Keratinocyte (primary cell): ENCODE measurements at regions not wholly inside any gene's neighbourhood (a gene's known extent, or its start where the extent isn't known, plus 50 kb on each side); places are given as distances from the start of the nearest gene placed in this dataset.

Experiments
- DNase-seq: peaks from one replicate; pipeline ENCODE4 v3.0.0-alpha.2; 2011; ENCODE audit warnings: low read depth, missing footprints, low spot score
- FAIRE-seq: peaks from 2 replicates; lab custom pipeline; 2011; peaks lifted over from hg19 to GRCh38; lab: Jason Lieb, UNC
- H2AFZ ChIP-seq: 2 replicates; pipeline ENCODE4 v1.6.0; 2012; ENCODE audit warnings: low read length, control low read depth, inconsistent platforms; ENCODE audit not compliant: control insufficient read depth
- H3K27ac ChIP-seq: 2 replicates; pipeline ENCODE4 v1.5.1; 2011; ENCODE audit warnings: low read length; ENCODE audit not compliant: control insufficient read depth, insufficient read depth
- H3K27me3 ChIP-seq: 3 replicates; pipeline ENCODE4 v1.6.0; 2011; ENCODE audit warnings: low read length; ENCODE audit not compliant: control insufficient read depth, insufficient read depth; ENCODE audit errors: extremely low read depth
- H3K36me3 ChIP-seq, 2 experiments: 2 replicates in 1 of 2; 3 replicates in 1 of 2; pipeline ENCODE4 v1.5.1; 2011; ENCODE audit warnings: low read length in 2 of 2, mild to moderate bottlenecking in 1 of 2; ENCODE audit not compliant: control insufficient read depth in 2 of 2, insufficient read depth in 2 of 2; ENCODE audit errors: extremely low read depth in 1 of 2
- H3K4me1 ChIP-seq: 3 replicates; pipeline ENCODE4 v1.5.1; 2011; ENCODE audit warnings: low read length; ENCODE audit not compliant: control insufficient read depth, insufficient read depth; ENCODE audit errors: extremely low read depth
- H3K4me2 ChIP-seq: 3 replicates; pipeline ENCODE4 v1.6.0; 2011; ENCODE audit warnings: low read depth, low read length; ENCODE audit not compliant: control insufficient read depth, insufficient read depth; ENCODE audit errors: extremely low read depth
- H3K4me3 ChIP-seq, 3 experiments: fragments of 200-600 bp in 1 of 3; sonication (generic) in 1 of 3; 2 replicates in 2 of 3; 3 replicates in 1 of 3; pipeline ENCODE4 v1.5.1; 2011 to 2016; ENCODE audit warnings: low read length in 3 of 3, mild to moderate bottlenecking in 3 of 3, control low read depth in 2 of 3, inconsistent platforms in 1 of 3, low read depth in 1 of 3, mixed read lengths in 1 of 3, mixed run types in 1 of 3, moderate library complexity in 1 of 3; ENCODE audit not compliant: control insufficient read depth in 2 of 3, insufficient read depth in 2 of 3; ENCODE audit errors: extremely low read depth in 1 of 3
- H3K79me2 ChIP-seq: 2 replicates; pipeline ENCODE4 v1.6.0; 2012; ENCODE audit warnings: low read length; ENCODE audit not compliant: control insufficient read depth, insufficient read depth
- H3K9ac ChIP-seq: 3 replicates; pipeline ENCODE4 v1.6.0; 2011; ENCODE audit warnings: low read length; ENCODE audit not compliant: control insufficient read depth, insufficient read depth; ENCODE audit errors: extremely low read depth
- H3K9me1 ChIP-seq: 3 replicates; pipeline ENCODE4 v1.6.0; 2011; ENCODE audit warnings: low read length; ENCODE audit not compliant: control insufficient read depth, insufficient read depth; ENCODE audit errors: extremely low read depth
- H3K9me3 ChIP-seq: 2 replicates; pipeline ENCODE4 v1.5.1; 2012; ENCODE audit warnings: low read depth, low read length; ENCODE audit not compliant: control insufficient read depth
- H4K20me1 ChIP-seq: 3 replicates; pipeline ENCODE4 v1.6.0; 2011; ENCODE audit warnings: low read length; ENCODE audit not compliant: control insufficient read depth, insufficient read depth; ENCODE audit errors: extremely low read depth
- CTCF ChIP-seq, 3 experiments: IDR thresholded peaks in 1 of 3; conservative IDR thresholded peaks in 1 of 3; optimal IDR thresholded peaks in 1 of 3; 2 replicates in 2 of 3; 3 replicates in 1 of 3; pipeline versions ENCODE3 to v1.5.1; 2011; ENCODE audit warnings: low read length in 3 of 3, mild to moderate bottlenecking in 3 of 3, moderate library complexity in 2 of 3, control low read depth in 1 of 3, inconsistent platforms in 1 of 3; ENCODE audit not compliant: insufficient read depth in 2 of 3; ENCODE audit errors: extremely low read depth in 1 of 3
- EZH2 ChIP-seq: IDR thresholded peaks from one replicate; pipeline ENCODE4 v1.6.1; 2012; ENCODE audit warnings: inconsistent platforms, mild to moderate bottlenecking, low read length, moderate library complexity
- dilution Hi-C: fragments of 300-500 bp; cut with MboI; formaldehyde crosslinking; loops from one replicate; pipeline ENCODE4 v1.7.0; 2020; ENCODE audit warnings: low sequenced_read_pairs; ENCODE audit not compliant: extremely low pct_ligation_motif_present

- DNase-seq, result no peak
- dilution Hi-C loops, result no loop called here
- Histone ChIP-seq H3K4me3 (no peak overlapping the region), H3K4me2 (no peak overlapping the region), H3K9ac (no peak overlapping the region), H2AFZ (no peak overlapping the region), H3K27ac (no peak overlapping the region), H3K27me3 (no peaks in the 10 kb centered on the region), H3K9me3 (no peaks in the 10 kb centered on the region), H3K79me2 (no peaks in the 10 kb centered on the region), H3K36me3 (no peaks in the 10 kb centered on the region), H3K9me1 (no peaks in the 10 kb centered on the region), H4K20me1 (no peaks in the 10 kb centered on the region), H3K4me1 (no peaks in the 10 kb centered on the region)
- no peak for FAIRE-seq
- no peak for TF ChIP-seq EZH2
- TF ChIP-seq CTCF (optimal IDR thresholded peaks at IDR 0.05 in 1 of 3, IDR thresholded peaks at IDR 0.05 in 1 of 3, conservative IDR thresholded peaks at IDR 0.05 in 1 of 3; ENCODE audit: extremely low read depth in 1 of 3, insufficient read depth in 2 of 3, low read length in 3 of 3), result no peak
These were observed 785.2 kb upstream of the POU3F3 start for GRCh38 chr2:104068665-104069064.

GRCh38 chr2:104077573-104077972 is 776.3 kb upstream of the POU3F3 start:
- Histone ChIP-seq H3K27me3 (no peaks in the 10 kb centered on the region), H3K9me3 (peaks cover 5% of the 10 kb centered on the region), H3K9me1 (no peaks in the 10 kb centered on the region), H3K27ac (no peak overlapping the region), H3K36me3 (no peaks in the 10 kb centered on the region), H3K4me2 (no peak overlapping the region), H3K4me1 (no peaks in the 10 kb centered on the region), H3K79me2 (no peaks in the 10 kb centered on the region), H3K9ac (no peak overlapping the region), H2AFZ (no peak overlapping the region), H3K4me3 (no peak overlapping the region), H4K20me1 (no peaks in the 10 kb centered on the region)
- DNase-seq (no peak), FAIRE-seq (no peak)
- no peak for TF ChIP-seq EZH2
- no peak for TF ChIP-seq CTCF (optimal IDR thresholded peaks at IDR 0.05 in 1 of 3, IDR thresholded peaks at IDR 0.05 in 1 of 3, conservative IDR thresholded peaks at IDR 0.05 in 1 of 3; ENCODE audit: extremely low read depth in 1 of 3, insufficient read depth in 2 of 3, low read length in 3 of 3)
- dilution Hi-C loops, result no loop called here
